ENCODE measurements at regions not wholly inside any gene's neighbourhood (a gene's known extent, or its start where the extent isn't known, plus 50 kb on each side); places are given as distances from the start of the nearest gene placed in this dataset.

GRCh38 chr4:181424362-181425016, 818.7 kb upstream of the TENM3 start:
- DNase-seq = no peak

- no peak for DNase-seq
These were observed 816.1 kb upstream of the TENM3 start for GRCh38 chr4:181427076-181427475.

GRCh38 chr4:181431006-181431405, 812.2 kb upstream of the TENM3 start:
- no peak for DNase-seq

GRCh38 chr4:181431661-181432060, 811.5 kb upstream of the TENM3 start:
- DNase-seq = no peak

GRCh38 chr4:181432335-181432734, 810.9 kb upstream of the TENM3 start:
- DNase-seq = no peak

- DNase-seq = no peak
These were observed 805.3 kb upstream of the TENM3 start for GRCh38 chr4:181437895-181438294.

GRCh38 chr4:181438641-181439040, 804.6 kb upstream of the TENM3 start:
- no peak for DNase-seq

GRCh38 chr4:181443021-181443420, 800.2 kb upstream of the TENM3 start:
- no peak for DNase-seq

GRCh38 chr4:181465826-181466225, 777.4 kb upstream of the TENM3 start:
- DNase-seq = no peak

GRCh38 chr4:181468451-181468850, 774.8 kb upstream of the TENM3 start:
- no peak for DNase-seq

GRCh38 chr4:181470306-181470705, 772.9 kb upstream of the TENM3 start:
- no peak for DNase-seq

GRCh38 chr4:181475359-181475758, 767.8 kb upstream of the TENM3 start:
- DNase-seq = no peak

GRCh38 chr4:181475781-181476507, 767.3 kb upstream of the TENM3 start:
- no peak for DNase-seq

GRCh38 chr4:181476508-181476890, 766.7 kb upstream of the TENM3 start:
- DNase-seq = no peak

GRCh38 chr4:181477591-181477990, 765.6 kb upstream of the TENM3 start:
- no peak for DNase-seq

GRCh38 chr4:181478656-181479055, 764.5 kb upstream of the TENM3 start:
- no peak for DNase-seq

GRCh38 chr4:181479141-181479540, 764.1 kb upstream of the TENM3 start:
- DNase-seq = no peak

GRCh38 chr4:181484396-181484795, 758.8 kb upstream of the TENM3 start:
- no peak for DNase-seq

- DNase-seq = no peak
These were observed 754.3 kb upstream of the TENM3 start for GRCh38 chr4:181488926-181489325.

- DNase-seq = no peak
These were observed 745.1 kb upstream of the TENM3 start for GRCh38 chr4:181498148-181498547.

GRCh38 chr4:181502611-181503010, 740.6 kb upstream of the TENM3 start:
- no peak for DNase-seq

- no peak for DNase-seq
These were observed 739.4 kb upstream of the TENM3 start for GRCh38 chr4:181503687-181504390.

- no peak for DNase-seq
These were observed 738.3 kb upstream of the TENM3 start for GRCh38 chr4:181504924-181505323.

GRCh38 chr4:181507180-181507835, 735.9 kb upstream of the TENM3 start:
- no peak for DNase-seq
